Prostate gland (tissue), 2 donors: ENCODE measurements at regions not wholly inside any gene's neighbourhood (a gene's known extent, or its start where the extent isn't known, plus 50 kb on each side); places are given as distances from the start of the nearest gene placed in this dataset. TPM values are rescaled to one million over a fixed set of nuclear protein-coding genes. Genes with fewer than 3 reads are reported as not detected.
A peak's percentile ranks its signal among the peaks of the same experiment; 100 is the strongest.

Source experiments
- DNase-seq: peaks from one replicate; pipeline ENCODE4 v3.0.0-alpha.2; 2019; ENCODE audit warnings: low spot score
- H3K27ac ChIP-seq, 2 donors: fragments of 200-600 bp; sonication (generic); 2 replicates each; pipeline ENCODE4 v1.5.1; 2017 to 2019
- H3K27me3 ChIP-seq: fragments of 200-600 bp; sonication (generic); replicated peaks from 2 replicates; pipeline ENCODE4 v1.5.1; 2019; ENCODE audit not compliant: insufficient read depth
- H3K36me3 ChIP-seq, 2 donors: fragments of 200-600 bp; sonication (generic); 1 replicate in 1 of 2; 2 replicates in 1 of 2; pipeline versions ENCODE4 v1.5.1 to v1.8.1; 2017 to 2019
- H3K4me1 ChIP-seq: fragments of 200-600 bp; sonication (generic); replicated peaks from 2 replicates; pipeline ENCODE4 v1.5.1; 2019
- H3K4me3 ChIP-seq, 2 donors: fragments of 200-600 bp; sonication (generic); 2 replicates each; pipeline ENCODE4 v1.5.1; 2017 to 2019
- H3K9me3 ChIP-seq: fragments of 200-600 bp; sonication (generic); 2 replicates; pipeline ENCODE4 v1.5.1; 2017
- POLR2A ChIP-seq: fragments of 450-650 bp; IDR thresholded peaks from one replicate; pipeline ENCODE4 v1.6.1; 2016; ENCODE audit warnings: antibody characterized with exemption, mild to moderate bottlenecking
- POLR2AphosphoS5 ChIP-seq: sonication (generic); formaldehyde crosslinking; IDR thresholded peaks from one replicate; pipeline ENCODE4 v1.6.1; 2017; ENCODE audit warnings: antibody characterized with exemption
- WGBS: methylation state at CpG from one replicate; pipeline ENCODE4 v1.1.5; 2018; 5-methylcytosine and 5-hydroxymethylcytosine counted together
- intact Hi-C: fragments of 100-400 bp; cut with DNase I; formaldehyde crosslinking; loops from one replicate; pipeline ENCODE4 v1.14.2; 2022
- microRNA-seq: library from miRNA; unstranded; fragments of <30 nt; microRNA quantifications from one replicate; pipeline ENCODE4, GENCODE V29; 2016
- small RNA-seq, 2 donors: library from RNA; depleted of rRNA; stranded (forward); fragments of <200 nt; gene quantifications; one replicate each; pipeline ENCODE3, GENCODE V24; 2016
- TF ChIP-seq, protein P1 (sequence below), 4 experiments: fragments of 200-600 bp in 2 of 4; fragments of 450-650 bp in 2 of 4; sonication (generic) in 2 of 4; IDR thresholded peaks; 1 replicate in 3 of 4; 2 replicates in 1 of 4; pipeline ENCODE4 v1.5.1; 2016 to 2019; ENCODE audit warnings: antibody characterized with exemption in 4 of 4, mild to moderate bottlenecking in 2 of 4, moderate library complexity in 2 of 4

- TF ChIP-seq POLR2A (no peak), POLR2AphosphoS5 (no peak)
- TF ChIP-seq, protein P1, sequence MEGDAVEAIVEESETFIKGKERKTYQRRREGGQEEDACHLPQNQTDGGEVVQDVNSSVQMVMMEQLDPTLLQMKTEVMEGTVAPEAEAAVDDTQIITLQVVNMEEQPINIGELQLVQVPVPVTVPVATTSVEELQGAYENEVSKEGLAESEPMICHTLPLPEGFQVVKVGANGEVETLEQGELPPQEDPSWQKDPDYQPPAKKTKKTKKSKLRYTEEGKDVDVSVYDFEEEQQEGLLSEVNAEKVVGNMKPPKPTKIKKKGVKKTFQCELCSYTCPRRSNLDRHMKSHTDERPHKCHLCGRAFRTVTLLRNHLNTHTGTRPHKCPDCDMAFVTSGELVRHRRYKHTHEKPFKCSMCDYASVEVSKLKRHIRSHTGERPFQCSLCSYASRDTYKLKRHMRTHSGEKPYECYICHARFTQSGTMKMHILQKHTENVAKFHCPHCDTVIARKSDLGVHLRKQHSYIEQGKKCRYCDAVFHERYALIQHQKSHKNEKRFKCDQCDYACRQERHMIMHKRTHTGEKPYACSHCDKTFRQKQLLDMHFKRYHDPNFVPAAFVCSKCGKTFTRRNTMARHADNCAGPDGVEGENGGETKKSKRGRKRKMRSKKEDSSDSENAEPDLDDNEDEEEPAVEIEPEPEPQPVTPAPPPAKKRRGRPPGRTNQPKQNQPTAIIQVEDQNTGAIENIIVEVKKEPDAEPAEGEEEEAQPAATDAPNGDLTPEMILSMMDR (IDR thresholded peaks at IDR 0.05): no peak
- Histone ChIP-seq H3K36me3 (no peaks in the 10 kb centered on the region), H3K27me3 (no peaks in the 10 kb centered on the region), H3K9me3 (no peaks in the 10 kb centered on the region), H3K27ac (no peak overlapping the region), H3K4me3 (no peak overlapping the region), H3K4me1 (no peaks in the 10 kb centered on the region)
- no peak for DNase-seq
- intact Hi-C loops: no loop called here
- 74% methylated on average over 2 of the region's 2 CpGs for WGBS
Observed at GRCh38 chr5:129399069-129399468, 61.0 kb upstream of the ADAMTS19 start.

GRCh38 chr5:129400395-129400983 is 59.6 kb upstream of the ADAMTS19 start:
- Histone ChIP-seq H3K27me3 (no peaks in the 10 kb centered on the region), H3K4me3 (no peak overlapping the region), H3K9me3 (no peaks in the 10 kb centered on the region), H3K4me1 (no peaks in the 10 kb centered on the region), H3K36me3 (no peaks in the 10 kb centered on the region), H3K27ac (no peak overlapping the region)
- DNase-seq: no peak
- 37% methylated on average over 5 of the region's 5 CpGs for WGBS
- no peak for TF ChIP-seq POLR2AphosphoS5
- TF ChIP-seq, protein P1 (IDR thresholded peaks at IDR 0.05): peak in 2 of 4 experiments; percentile 10 to 11
- intact Hi-C loops: no loop called here

DNA sequence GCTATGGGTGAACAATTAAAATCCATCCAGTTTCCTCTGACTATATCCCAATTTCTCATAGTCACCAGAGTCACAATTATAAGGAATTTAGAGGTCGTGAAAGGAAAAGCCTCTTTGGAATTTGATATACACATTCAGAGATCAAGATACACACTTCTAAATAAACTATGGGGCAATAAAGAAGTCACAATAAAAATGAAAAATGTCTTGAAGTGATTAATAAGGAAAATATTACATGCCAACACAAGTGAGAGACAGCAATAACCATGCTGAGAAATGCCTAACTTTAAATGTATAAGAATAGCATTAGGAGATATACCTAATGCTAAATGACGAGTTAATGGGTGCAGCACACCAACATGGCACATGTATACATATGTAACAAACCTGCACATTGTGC is 54.9 kb upstream of the ADAMTS19 start:
- no peak for DNase-seq
- WGBS: 43% methylated on average over 2 of the region's 2 CpGs
- Histone ChIP-seq H3K4me3 (no peak overlapping the region), H3K9me3 (no peaks in the 10 kb centered on the region), H3K27me3 (no peaks in the 10 kb centered on the region), H3K36me3 (no peaks in the 10 kb centered on the region), H3K4me1 (no peaks in the 10 kb centered on the region), H3K27ac (no peak overlapping the region)
- intact Hi-C loops: no loop called here
- TF ChIP-seq POLR2A: no peak
- TF ChIP-seq, protein P1 (IDR thresholded peaks at IDR 0.05): no peak
- TF ChIP-seq POLR2AphosphoS5: no peak

DNA sequence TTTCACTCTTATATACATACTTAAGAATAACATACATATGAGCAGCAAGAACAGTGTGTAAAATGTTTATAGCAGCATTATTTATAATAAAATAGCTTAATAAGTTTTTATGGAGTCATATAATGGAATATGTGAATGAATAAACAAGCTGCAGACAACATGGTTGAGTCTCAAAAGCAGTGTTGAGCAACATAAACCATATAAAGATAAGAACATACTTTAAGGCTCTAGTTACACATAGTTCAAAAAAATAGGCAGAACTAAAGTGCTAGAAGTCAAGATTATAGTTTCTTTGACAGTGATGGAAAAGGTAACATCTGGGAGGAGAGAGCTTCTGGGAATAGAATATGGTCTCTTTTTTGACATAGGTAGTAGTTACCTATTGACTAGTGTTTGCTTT is 53.7 kb upstream of the ADAMTS19 start:
- TF ChIP-seq, protein P1 (IDR thresholded peaks at IDR 0.05): no peak
- TF ChIP-seq POLR2A: no peak
- no peak for TF ChIP-seq POLR2AphosphoS5
- no peak overlapping the region for H3K4me3 ChIP-seq
- intact Hi-C loops: no loop called here
- H3K9me3 ChIP-seq: no peaks in the 10 kb centered on the region
- no peak overlapping the region for H3K27ac ChIP-seq
- DNase-seq: no peak
- no peaks in the 10 kb centered on the region for H3K4me1 ChIP-seq
- no peaks in the 10 kb centered on the region for H3K36me3 ChIP-seq
- no peaks in the 10 kb centered on the region for H3K27me3 ChIP-seq

Small RNA genes lying in the stretch of these regions (microRNA-seq; reads per million reads assigned to microRNA genes)
- not detected for gene MIR4460

Small RNA genes lying in the stretch of these regions (small RNA-seq; reads per million reads assigned to genes)
- gene MIR4460: 0 reads per million in 2 donors
